NCI-H146 (cell line): ENCODE measurements at regions not wholly inside any gene's neighbourhood (a gene's known extent, or its start where the extent isn't known, plus 50 kb on each side); places are given as distances from the start of the nearest gene placed in this dataset.
"Not testable (repeated sequence)": the region's sequence is repeated elsewhere in the genome, so short reads cannot be mapped to it uniquely, and the experiment has no call there.

Source experiments
- DNase-seq: peaks from one replicate; lab custom pipeline; 2025; lab: John Stamatoyannopoulos, UW

- no peak for DNase-seq
Measured at GRCh38 chr5:117633093-117633492, 1058.5 kb upstream of the SEMA6A start.

GRCh38 chr5:117624201-117624600, 1049.6 kb upstream of the SEMA6A start:
- DNase-seq: no peak

- DNase-seq: no peak
Measured at GRCh38 chr5:117623042-117623805, 1048.6 kb upstream of the SEMA6A start.

GRCh38 chr5:117621921-117622320, 1047.3 kb upstream of the SEMA6A start:
- no peak for DNase-seq

GRCh38 chr5:117615226-117615625, 1040.6 kb upstream of the SEMA6A start:
- no peak for DNase-seq

- no peak for DNase-seq
Measured at GRCh38 chr5:117614408-117614807, 1039.8 kb upstream of the SEMA6A start.

- DNase-seq: no peak
Measured at GRCh38 chr5:117604845-117605244, 1030.2 kb upstream of the SEMA6A start.

GRCh38 chr5:117599811-117600210, 1025.2 kb upstream of the SEMA6A start:
- not testable (repeated sequence) for DNase-seq

- no peak for DNase-seq
Measured at GRCh38 chr5:117594166-117594565, 1019.5 kb upstream of the SEMA6A start.

GRCh38 chr5:117590944-117591343, 1016.3 kb upstream of the SEMA6A start:
- DNase-seq: no peak

- DNase-seq: no peak
Measured at GRCh38 chr5:117588611-117589010, 1014.0 kb upstream of the SEMA6A start.

- DNase-seq: no peak
Measured at GRCh38 chr5:117587111-117587510, 1012.5 kb upstream of the SEMA6A start.

GRCh38 chr5:117568622-117569021, 994.0 kb upstream of the SEMA6A start:
- no peak for DNase-seq

- no peak for DNase-seq
Measured at GRCh38 chr5:117568126-117568525, 993.5 kb upstream of the SEMA6A start.

- DNase-seq: no peak
Measured at GRCh38 chr5:117562647-117563046, 988.0 kb upstream of the SEMA6A start.

- DNase-seq: no peak
Measured at GRCh38 chr5:117561531-117561930, 986.9 kb upstream of the SEMA6A start.

GRCh38 chr5:117559005-117559844, 984.6 kb upstream of the SEMA6A start:
- no peak for DNase-seq

GRCh38 chr5:117551236-117551635, 976.6 kb upstream of the SEMA6A start:
- no peak for DNase-seq

GRCh38 chr5:117547192-117547591, 972.6 kb upstream of the SEMA6A start:
- DNase-seq: no peak

- no peak for DNase-seq
Measured at GRCh38 chr5:117539692-117540091, 965.1 kb upstream of the SEMA6A start.

GRCh38 chr5:117533792-117534191, 959.2 kb upstream of the SEMA6A start:
- no peak for DNase-seq

GRCh38 chr5:117533051-117533670, 958.5 kb upstream of the SEMA6A start:
- not testable (repeated sequence) for DNase-seq
